K562 (cell line): ENCODE measurements at regions not wholly inside any gene's neighbourhood (a gene's known extent, or its start where the extent isn't known, plus 50 kb on each side); places are given as distances from the start of the nearest gene placed in this dataset.

ENCODE experiments used
- AFF1 ChIP-seq, 2 experiments: fragments of 450-650 bp; IDR thresholded peaks; 2 replicates each; pipeline ENCODE4 v1.6.1; 2018; ENCODE audit warnings: mild to moderate bottlenecking in 2 of 2, low read depth in 1 of 2; ENCODE audit not compliant: partially characterized antibody in 2 of 2
- CBX5 ChIP-seq: IDR thresholded peaks from 2 replicates; pipeline ENCODE4 v1.6.1; 2014; ENCODE audit warnings: low read depth, borderline replicate concordance
- GATAD2A ChIP-seq: fragments of 450-650 bp; IDR thresholded peaks from 2 replicates; pipeline ENCODE4 v1.6.1; 2017
- ZNF655 ChIP-seq: fragments of 250-450 bp; sonication (Bioruptor Pico); IDR thresholded peaks from 2 replicates; pipeline ENCODE4 v1.5.0; 2021
- TF ChIP-seq, protein P1 (sequence below): fragments of 250-450 bp; sonication (Bioruptor Pico); IDR thresholded peaks from 2 replicates; pipeline ENCODE4 v1.8.0; 2022; ENCODE audit warnings: moderate library complexity, mild to moderate bottlenecking, inconsistent platforms

DNA sequence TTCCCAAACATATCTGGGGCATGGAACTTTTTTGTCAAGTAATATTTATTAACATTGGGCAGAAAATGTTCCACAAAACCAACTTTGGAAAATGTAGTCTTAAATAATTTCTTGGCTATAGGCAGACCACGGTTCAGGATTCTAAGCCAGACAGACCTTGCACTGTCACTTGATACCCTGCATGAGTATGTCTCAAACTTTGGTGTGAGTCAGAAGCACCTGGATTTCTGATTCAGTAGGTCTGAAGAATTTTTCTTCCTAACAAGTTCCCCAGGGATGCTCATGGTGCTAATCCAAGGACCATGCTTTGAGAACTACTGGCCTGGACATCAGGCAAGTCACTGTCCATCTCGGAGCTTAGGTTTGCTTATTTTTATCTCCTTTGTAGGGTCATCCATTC, 562.0 kb downstream of the PLPP3 start (continued):
- TF ChIP-seq, protein P1, sequence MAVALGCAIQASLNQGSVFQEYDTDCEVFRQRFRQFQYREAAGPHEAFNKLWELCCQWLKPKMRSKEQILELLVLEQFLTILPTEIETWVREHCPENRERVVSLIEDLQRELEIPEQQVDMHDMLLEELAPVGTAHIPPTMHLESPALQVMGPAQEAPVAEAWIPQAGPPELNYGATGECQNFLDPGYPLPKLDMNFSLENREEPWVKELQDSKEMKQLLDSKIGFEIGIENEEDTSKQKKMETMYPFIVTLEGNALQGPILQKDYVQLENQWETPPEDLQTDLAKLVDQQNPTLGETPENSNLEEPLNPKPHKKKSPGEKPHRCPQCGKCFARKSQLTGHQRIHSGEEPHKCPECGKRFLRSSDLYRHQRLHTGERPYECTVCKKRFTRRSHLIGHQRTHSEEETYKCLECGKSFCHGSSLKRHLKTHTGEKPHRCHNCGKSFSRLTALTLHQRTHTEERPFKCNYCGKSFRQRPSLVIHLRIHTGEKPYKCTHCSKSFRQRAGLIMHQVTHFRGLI (CRISPR knock-in tag), result no peak
- no peak for TF ChIP-seq ZNF655 (CRISPR knock-in tag)
- no peak for TF ChIP-seq AFF1 (IDR thresholded peaks at IDR 0.05; ENCODE audit: low read depth in 1 of 2, partially characterized antibody in 2 of 2)
- no peak for TF ChIP-seq CBX5
- TF ChIP-seq GATAD2A, result no peak
